ENCODE measurements at regions not wholly inside any gene's neighbourhood (a gene's known extent, or its start where the extent isn't known, plus 50 kb on each side); places are given as distances from the start of the nearest gene placed in this dataset.
"Not testable (repeated sequence)": the region's sequence is repeated elsewhere in the genome, so short reads cannot be mapped to it uniquely, and the experiment has no call there.

GRCh38 chr5:3451961-3452360, 143.7 kb upstream of the IRX1 start:
- Mint-ChIP-seq H3K4me3 (no peak overlapping the region), H3K27me3 (ENCODE audit: low read depth) (no peaks in the 10 kb centered on the region), H3K27ac (no peak overlapping the region), H3K9me3 (peaks cover 7% of the 10 kb centered on the region), H3K36me3 (ENCODE audit: low read depth) (no peaks in the 10 kb centered on the region), H3K4me1 (ENCODE audit: low read depth) (no peaks in the 10 kb centered on the region)

GRCh38 chr5:3449481-3449880, 146.2 kb upstream of the IRX1 start:
- H3K27me3 Mint-ChIP-seq (ENCODE audit: low read depth) = no peaks in the 10 kb centered on the region
- no peak overlapping the region for H3K27ac Mint-ChIP-seq
- H3K4me1 Mint-ChIP-seq (ENCODE audit: low read depth) = no peaks in the 10 kb centered on the region
- H3K9me3 Mint-ChIP-seq = no peaks in the 10 kb centered on the region
- H3K4me3 Mint-ChIP-seq = no peak overlapping the region
- no peaks in the 10 kb centered on the region for H3K36me3 Mint-ChIP-seq (ENCODE audit: low read depth)

GRCh38 chr5:3446410-3446809, 149.2 kb upstream of the IRX1 start:
- H3K36me3 Mint-ChIP-seq (ENCODE audit: low read depth) = no peaks in the 10 kb centered on the region

GRCh38 chr5:3445517-3445916, 150.1 kb upstream of the IRX1 start:
- not testable (repeated sequence) for H3K36me3 Mint-ChIP-seq (ENCODE audit: low read depth); H3K4me3 Mint-ChIP-seq; H3K27me3 Mint-ChIP-seq (ENCODE audit: low read depth); H3K4me1 Mint-ChIP-seq (ENCODE audit: low read depth); H3K9me3 Mint-ChIP-seq; H3K27ac Mint-ChIP-seq

More at GRCh38 chr5:3446410-3446809, 149.2 kb upstream of the IRX1 start:
- H3K4me1 Mint-ChIP-seq (ENCODE audit: low read depth) = no peaks in the 10 kb centered on the region
- no peak overlapping the region for H3K27ac Mint-ChIP-seq
- no peaks in the 10 kb centered on the region for H3K27me3 Mint-ChIP-seq (ENCODE audit: low read depth)
- no peaks in the 10 kb centered on the region for H3K9me3 Mint-ChIP-seq
- H3K4me3 Mint-ChIP-seq = no peak overlapping the region

GRCh38 chr5:3432135-3432534, 163.5 kb upstream of the IRX1 start:
- Mint-ChIP-seq H3K36me3 (ENCODE audit: low read depth) (no peaks in the 10 kb centered on the region), H3K27me3 (ENCODE audit: low read depth) (no peaks in the 10 kb centered on the region), H3K4me1 (ENCODE audit: low read depth) (no peaks in the 10 kb centered on the region), H3K4me3 (no peak overlapping the region), H3K9me3 (peaks cover 9% of the 10 kb centered on the region), H3K27ac (no peak overlapping the region)

GRCh38 chr5:3430691-3431090, 164.9 kb upstream of the IRX1 start:
- Mint-ChIP-seq H3K4me3 (no peak overlapping the region), H3K27ac (no peak overlapping the region), H3K36me3 (ENCODE audit: low read depth) (no peaks in the 10 kb centered on the region), H3K4me1 (ENCODE audit: low read depth) (no peaks in the 10 kb centered on the region), H3K9me3 (peaks cover 9% of the 10 kb centered on the region), H3K27me3 (ENCODE audit: low read depth) (no peaks in the 10 kb centered on the region)

- no peaks in the 10 kb centered on the region for H3K27me3 Mint-ChIP-seq (ENCODE audit: low read depth)
- no peaks in the 10 kb centered on the region for H3K4me1 Mint-ChIP-seq (ENCODE audit: low read depth)
- peaks cover 9% of the 10 kb centered on the region for H3K9me3 Mint-ChIP-seq
- no peak overlapping the region for H3K4me3 Mint-ChIP-seq
- H3K27ac Mint-ChIP-seq = no peak overlapping the region
- no peaks in the 10 kb centered on the region for H3K36me3 Mint-ChIP-seq (ENCODE audit: low read depth)
These were observed 165.7 kb upstream of the IRX1 start for GRCh38 chr5:3429962-3430361.

GRCh38 chr5:3428334-3428733, 167.3 kb upstream of the IRX1 start:
- Mint-ChIP-seq H3K9me3 (peaks cover 9% of the 10 kb centered on the region), H3K27me3 (ENCODE audit: low read depth) (no peaks in the 10 kb centered on the region), H3K36me3 (ENCODE audit: low read depth) (no peaks in the 10 kb centered on the region), H3K27ac (no peak overlapping the region), H3K4me1 (ENCODE audit: low read depth) (no peaks in the 10 kb centered on the region), H3K4me3 (no peak overlapping the region)

- H3K27me3 Mint-ChIP-seq (ENCODE audit: low read depth) = no peaks in the 10 kb centered on the region
- no peaks in the 10 kb centered on the region for H3K4me1 Mint-ChIP-seq (ENCODE audit: low read depth)
- no peak overlapping the region for H3K4me3 Mint-ChIP-seq
- H3K27ac Mint-ChIP-seq = no peak overlapping the region
- H3K36me3 Mint-ChIP-seq (ENCODE audit: low read depth) = no peaks in the 10 kb centered on the region
- peaks cover 15% of the 10 kb centered on the region for H3K9me3 Mint-ChIP-seq
These were observed 170.7 kb upstream of the IRX1 start for GRCh38 chr5:3424946-3425345.

GRCh38 chr5:3417376-3417943, 178.2 kb upstream of the IRX1 start:
- H3K27ac Mint-ChIP-seq = no peak overlapping the region
- no peaks in the 10 kb centered on the region for H3K27me3 Mint-ChIP-seq (ENCODE audit: low read depth)
- peaks cover 26% of the 10 kb centered on the region for H3K9me3 Mint-ChIP-seq
- no peaks in the 10 kb centered on the region for H3K36me3 Mint-ChIP-seq (ENCODE audit: low read depth)
- H3K4me3 Mint-ChIP-seq = no peak overlapping the region
- no peaks in the 10 kb centered on the region for H3K4me1 Mint-ChIP-seq (ENCODE audit: low read depth)

GRCh38 chr5:3414371-3414770, 181.3 kb upstream of the IRX1 start:
- peaks cover 29% of the 10 kb centered on the region for H3K9me3 Mint-ChIP-seq
- no peak overlapping the region for H3K27ac Mint-ChIP-seq
- peaks cover 3% of the 10 kb centered on the region for H3K4me1 Mint-ChIP-seq (ENCODE audit: low read depth)
- H3K36me3 Mint-ChIP-seq (ENCODE audit: low read depth) = peaks cover 2% of the 10 kb centered on the region
- H3K27me3 Mint-ChIP-seq (ENCODE audit: low read depth) = no peaks in the 10 kb centered on the region
- H3K4me3 Mint-ChIP-seq = no peak overlapping the region

GRCh38 chr5:3412146-3412545, 183.5 kb upstream of the IRX1 start:
- peaks cover 3% of the 10 kb centered on the region for H3K4me1 Mint-ChIP-seq (ENCODE audit: low read depth)
- H3K27me3 Mint-ChIP-seq (ENCODE audit: low read depth) = no peaks in the 10 kb centered on the region
- peaks cover 2% of the 10 kb centered on the region for H3K36me3 Mint-ChIP-seq (ENCODE audit: low read depth)
- H3K9me3 Mint-ChIP-seq = peaks cover 25% of the 10 kb centered on the region
- H3K4me3 Mint-ChIP-seq = no peak overlapping the region
- H3K27ac Mint-ChIP-seq = no peak overlapping the region

GRCh38 chr5:3411363-3411762, 184.3 kb upstream of the IRX1 start:
- Mint-ChIP-seq H3K4me3 (no peak overlapping the region), H3K36me3 (ENCODE audit: low read depth) (peaks cover 2% of the 10 kb centered on the region), H3K4me1 (ENCODE audit: low read depth) (peaks cover 3% of the 10 kb centered on the region)

GRCh38 chr5:3401635-3402034, 194.0 kb upstream of the IRX1 start:
- H3K4me1 Mint-ChIP-seq (ENCODE audit: low read depth) = no peaks in the 10 kb centered on the region
- H3K36me3 Mint-ChIP-seq (ENCODE audit: low read depth) = no peaks in the 10 kb centered on the region
- no peaks in the 10 kb centered on the region for H3K27me3 Mint-ChIP-seq (ENCODE audit: low read depth)
- no peak overlapping the region for H3K4me3 Mint-ChIP-seq
- H3K9me3 Mint-ChIP-seq = peaks cover 30% of the 10 kb centered on the region
- no peak overlapping the region for H3K27ac Mint-ChIP-seq

More at GRCh38 chr5:3411363-3411762, 184.3 kb upstream of the IRX1 start:
- H3K9me3 Mint-ChIP-seq = peaks cover 30% of the 10 kb centered on the region
- H3K27me3 Mint-ChIP-seq (ENCODE audit: low read depth) = no peaks in the 10 kb centered on the region
- H3K27ac Mint-ChIP-seq = no peak overlapping the region

GRCh38 chr5:3400659-3401058, 195.0 kb upstream of the IRX1 start:
- H3K27me3 Mint-ChIP-seq (ENCODE audit: low read depth) = no peaks in the 10 kb centered on the region
- no peaks in the 10 kb centered on the region for H3K4me1 Mint-ChIP-seq (ENCODE audit: low read depth)
- no peaks in the 10 kb centered on the region for H3K36me3 Mint-ChIP-seq (ENCODE audit: low read depth)
- H3K9me3 Mint-ChIP-seq = peaks cover 23% of the 10 kb centered on the region
- H3K27ac Mint-ChIP-seq = no peak overlapping the region
- no peak overlapping the region for H3K4me3 Mint-ChIP-seq
